HepG2 (cell line): ENCODE measurements at regions not wholly inside any gene's neighbourhood (a gene's known extent, or its start where the extent isn't known, plus 50 kb on each side); places are given as distances from the start of the nearest gene placed in this dataset.

Source experiments
- ATAC-seq: fragments of 200-7000 bp; cut with Tn5 transposase; 3 replicates; pipeline ENCODE4 v1.9.1; 2020; ENCODE audit warnings: mild to moderate bottlenecking, moderate library complexity
- BruUV-seq: library from RNA; stranded (reverse); fragments of 400-500 nt; replicated peaks from 2 replicates; lab custom pipeline; 2021; lab: Mats Ljungman, UMichigan
- CTCF ChIA-PET: fragments of 300-600 bp; formaldehyde crosslinking; extraction: SDS; loops from one replicate; lab custom pipeline; 2021; ENCODE audit warnings: low total read pairs, inconsistent platforms, low intra/inter-chr PET ratio; lab: Yijun Ruan, JAX
- POLR2A ChIA-PET: fragments of 350-600 bp; sonication (Branson Sonifier 250); formaldehyde crosslinking; loops from one replicate; lab custom pipeline; 2020; ENCODE audit warnings: antibody characterized with exemption, inconsistent platforms; lab: Yijun Ruan, JAX
- DNase-seq: peaks from one replicate; pipeline ENCODE4 v3.0.0-alpha.2; 2015; ENCODE audit warnings: low spot score
- FAIRE-seq: peaks from 3 replicates; lab custom pipeline; 2011; peaks lifted over from hg19 to GRCh38; lab: Jason Lieb, UNC
- H2AFZ ChIP-seq: one replicate; pipeline ENCODE4 v1.6.1; 2011; ENCODE audit warnings: low read length, inconsistent platforms
- H3K27ac ChIP-seq: fragments of 300-600 bp; 3 replicates; pipeline ENCODE4 v1.8.0; 2011; ENCODE audit warnings: mixed run types, mild to moderate bottlenecking, mixed read lengths, low read length, inconsistent platforms; ENCODE audit not compliant: insufficient read depth; ENCODE audit errors: extremely low read length
- H3K27me3 ChIP-seq, 2 experiments: fragments of 200-600 bp in 1 of 2; 2 replicates in 1 of 2; 3 replicates in 1 of 2; pipeline versions ENCODE4 v1.6.0 to v1.8.0; 2011; ENCODE audit warnings: low read length in 2 of 2, mild to moderate bottlenecking in 2 of 2, moderate library complexity in 2 of 2, inconsistent platforms in 1 of 2; ENCODE audit not compliant: insufficient read depth in 2 of 2, control insufficient read depth in 1 of 2
- H3K36me3 ChIP-seq, 2 experiments: fragments of 200-600 bp in 1 of 2; replicated peaks in 1 of 2; 2 replicates in 1 of 2; 3 replicates in 1 of 2; pipeline versions ENCODE4 v1.5.1 to v1.8.0; 2011; ENCODE audit warnings: low read length in 2 of 2, inconsistent platforms in 1 of 2; ENCODE audit not compliant: insufficient read depth in 2 of 2, control insufficient read depth in 1 of 2
- H3K4me1 ChIP-seq: 2 replicates; pipeline ENCODE4 v1.5.1; 2012; ENCODE audit warnings: low read length, inconsistent platforms; ENCODE audit not compliant: insufficient read depth
- H3K4me2 ChIP-seq: 2 replicates; pipeline ENCODE4 v1.6.0; 2011; ENCODE audit warnings: low read depth, low read length, inconsistent platforms
- H3K4me3 ChIP-seq, 3 experiments: fragments of 200-600 bp in 1 of 3; sonication (generic), shearing (Covaris generic) in 1 of 3; replicated peaks in 1 of 3; 2 replicates each; pipeline ENCODE4 v1.5.1; 2011 to 2016; ENCODE audit warnings: low read length in 3 of 3, inconsistent platforms in 2 of 3, low read depth in 2 of 3, mild to moderate bottlenecking in 2 of 3, control low read depth in 1 of 3, mixed read lengths in 1 of 3; ENCODE audit not compliant: insufficient read depth in 1 of 3
- H3K79me2 ChIP-seq: one replicate; pipeline ENCODE4 v1.6.1; 2011; ENCODE audit warnings: low read length, inconsistent platforms; ENCODE audit not compliant: insufficient read depth
- H3K9ac ChIP-seq: 2 replicates; pipeline ENCODE4 v1.6.0; 2011; ENCODE audit warnings: mild to moderate bottlenecking, low read depth, low read length, inconsistent platforms; ENCODE audit not compliant: insufficient read depth
- H3K9me3 ChIP-seq: 2 replicates; pipeline ENCODE4 v1.5.1; 2012; ENCODE audit warnings: mild to moderate bottlenecking, low read length
- H4K20me1 ChIP-seq: 2 replicates; pipeline ENCODE4 v1.6.0; 2011; ENCODE audit warnings: inconsistent platforms, mild to moderate bottlenecking, low read length, moderate library complexity; ENCODE audit not compliant: insufficient read depth
- MYPOP ChIP-seq: sonication (generic); formaldehyde crosslinking; IDR thresholded peaks from 2 replicates; pipeline ENCODE4 v1.8.1; 2023; ENCODE audit warnings: mild to moderate bottlenecking, moderate library complexity, missing genetic modification reagents
- NFE2 ChIP-seq: sonication (generic); formaldehyde crosslinking; IDR thresholded peaks from 2 replicates; pipeline ENCODE4 v1.4.0; 2020; ENCODE audit warnings: missing genetic modification reagents
- PCBP2 ChIP-seq: fragments of 200-400 bp; formaldehyde crosslinking; optimal IDR thresholded peaks from 2 replicates; pipeline ENCODE3; 2018; ENCODE audit warnings: low read length, low read depth; ENCODE audit not compliant: poor library complexity, severe bottlenecking
- TFDP1 ChIP-seq: IDR thresholded peaks from 2 replicates; pipeline ENCODE4 v1.6.1; 2016; ENCODE audit warnings: missing compliant biosample characterization, missing genetic modification reagents, borderline replicate concordance
- TRIM24 ChIP-seq: sonication (generic); formaldehyde crosslinking; IDR thresholded peaks from 2 replicates; pipeline ENCODE4 v1.8.0; 2022; ENCODE audit warnings: mild to moderate bottlenecking, missing genetic modification reagents
- ZBTB4 ChIP-seq: sonication (generic); formaldehyde crosslinking; IDR thresholded peaks from 2 replicates; pipeline ENCODE4 v1.4.0; 2020; ENCODE audit warnings: missing genetic modification reagents, mild to moderate bottlenecking, borderline replicate concordance
- ZFX ChIP-seq: sonication (generic); formaldehyde crosslinking; IDR thresholded peaks from 2 replicates; pipeline ENCODE4 v1.4.0; 2020; ENCODE audit warnings: mild to moderate bottlenecking, low read depth, missing genetic modification reagents, moderate library complexity
- ZNF609 ChIP-seq: sonication (generic); formaldehyde crosslinking; IDR thresholded peaks from 2 replicates; pipeline ENCODE4 v1.4.0; 2020; ENCODE audit warnings: mild to moderate bottlenecking, missing genetic modification reagents, borderline replicate concordance
- WGBS: methylation state at CpG from one replicate; pipeline ENCODE4 v1.1.6; 2017; ENCODE audit warnings: low lambda C conversion rate; 5-methylcytosine and 5-hydroxymethylcytosine counted together
- in situ Hi-C: cut with HindIII; loops from 2 replicates; pipeline ENCODE4 v1.10.0; 2017; ENCODE audit warnings: low pct_unique_long_range_greater_than_20kb; ENCODE audit not compliant: extremely low pct_ligation_motif_present
- intact Hi-C: fragments of 100-400 bp; cut with micrococcal nuclease; formaldehyde crosslinking; loops from one replicate; pipeline ENCODE4 v1.10.0; 2022; ENCODE audit not compliant: unreplicated experiment

GRCh38 chr10:33521062-33521461 lies 186.6 kb upstream of the NRP1 start:
- Histone ChIP-seq H3K79me2 (no peaks in the 10 kb centered on the region), H3K4me1 (no peaks in the 10 kb centered on the region), H4K20me1 (no peaks in the 10 kb centered on the region), H3K9me3 (no peaks in the 10 kb centered on the region), H3K36me3 (no peaks in the 10 kb centered on the region), H3K4me2 (no peak overlapping the region), H3K9ac (no peak overlapping the region), H3K27ac (no peak overlapping the region), H3K4me3 (no peak overlapping the region), H3K27me3 (no peaks in the 10 kb centered on the region), H2AFZ (no peak overlapping the region)
- ATAC-seq (no peak), DNase-seq (no peak), FAIRE-seq (no peak)
- ChIA-PET POLR2A (no interaction called here), CTCF (no interaction called here)
- WGBS, result 23% methylated on average over 4 of the region's 4 CpGs
- in situ Hi-C loops, result no loop called here
- no TSS peak for BruUV-seq
- intact Hi-C loops, result no loop called here
- TF ChIP-seq TFDP1 (no peak), NFE2 (CRISPR knock-in tag) (no peak), TRIM24 (CRISPR knock-in tag) (no peak)

GRCh38 chr10:33520223-33520622 lies 185.8 kb upstream of the NRP1 start:
- intact Hi-C loops, result no loop called here
- Histone ChIP-seq H3K36me3 (no peaks in the 10 kb centered on the region), H4K20me1 (no peaks in the 10 kb centered on the region), H3K9ac (no peak overlapping the region), H2AFZ (no peak overlapping the region), H3K4me1 (no peaks in the 10 kb centered on the region), H3K9me3 (no peaks in the 10 kb centered on the region), H3K79me2 (no peaks in the 10 kb centered on the region), H3K4me2 (no peak overlapping the region), H3K4me3 (no peak overlapping the region), H3K27ac (no peak overlapping the region), H3K27me3 (no peaks in the 10 kb centered on the region)
- BruUV-seq, result no TSS peak
- POLR2A ChIA-PET, result no interaction called here
- in situ Hi-C loops, result no loop called here
- CTCF ChIA-PET, result no interaction called here
- FAIRE-seq (no peak), DNase-seq (no peak), ATAC-seq (no peak)
- whole genome bisulfite sequencing, result 20% methylated on average over 2 of the region's 2 CpGs
- no peak for TF ChIP-seq MYPOP (CRISPR knock-in tag)
- no peak for TF ChIP-seq ZBTB4 (CRISPR knock-in tag)
- no peak for TF ChIP-seq PCBP2
- no peak for TF ChIP-seq ZNF609
- no peak for TF ChIP-seq ZFX (CRISPR knock-in tag)
